Activated CD4-positive, alpha-beta memory T cell treated with anti-CD3 and anti-CD28 coated beads, Interleukin-2, amount 10 ng/mL, durations not matched to agents 7 days and 5 days (primary cell): ENCODE measurements at regions not wholly inside any gene's neighbourhood (a gene's known extent, or its start where the extent isn't known, plus 50 kb on each side); places are given as distances from the start of the nearest gene placed in this dataset.

Experiments used
- CTCF ChIA-PET: fragments of 350-600 bp; sonication (Branson Sonifier 250); formaldehyde crosslinking; loops from one replicate; lab custom pipeline; 2021; ENCODE audit warnings: antibody characterized with exemption, inconsistent platforms; lab: Charles Lee
- POLR2A ChIA-PET: fragments of 350-600 bp; sonication (Branson Sonifier 250); formaldehyde crosslinking; loops from one replicate; lab custom pipeline; 2021; ENCODE audit warnings: antibody characterized with exemption; lab: Charles Lee
- DNase-seq: peaks from one replicate; pipeline ENCODE4 v3.0.0-alpha.2; 2020
- H3K27ac Mint-ChIP-seq: one replicate; pipeline ENCODE4 v1.8.0; 2021; ENCODE audit warnings: mild to moderate bottlenecking, mixed read lengths
- H3K27me3 Mint-ChIP-seq: one replicate; pipeline ENCODE4 v1.8.0; 2021; ENCODE audit warnings: mixed read lengths
- H3K36me3 Mint-ChIP-seq: one replicate; pipeline ENCODE4 v1.8.0; 2021; ENCODE audit warnings: low read depth, mixed read lengths
- H3K4me1 Mint-ChIP-seq: one replicate; pipeline ENCODE4 v1.8.0; 2021; ENCODE audit warnings: mixed read lengths
- H3K4me3 Mint-ChIP-seq: one replicate; pipeline ENCODE4 v1.8.0; 2021; ENCODE audit warnings: mild to moderate bottlenecking, mixed read lengths
- H3K9me3 Mint-ChIP-seq: one replicate; pipeline ENCODE4 v1.8.0; 2021; ENCODE audit warnings: mixed read lengths

- Mint-ChIP-seq H3K27ac (no peak overlapping the region), H3K36me3 (no peaks in the 10 kb centered on the region), H3K27me3 (no peaks in the 10 kb centered on the region), H3K4me1 (no peaks in the 10 kb centered on the region), H3K9me3 (peaks cover 6% of the 10 kb centered on the region), H3K4me3 (no peak overlapping the region)
- CTCF ChIA-PET = no interaction called here
- no peak for DNase-seq
- POLR2A ChIA-PET = no interaction called here
These were observed 908.7 kb upstream of the CDH9 start for GRCh38 chr5:27947088-27947487.

GRCh38 chr5:27944471-27944870 lies 906.1 kb upstream of the CDH9 start:
- Mint-ChIP-seq H3K9me3 (peaks cover 6% of the 10 kb centered on the region), H3K27ac (no peak overlapping the region), H3K4me1 (no peaks in the 10 kb centered on the region)

GRCh38 chr5:27938989-27939388 lies 900.6 kb upstream of the CDH9 start:
- H3K4me1 Mint-ChIP-seq = no peaks in the 10 kb centered on the region
- CTCF ChIA-PET = no interaction called here

More at GRCh38 chr5:27944471-27944870, 906.1 kb upstream of the CDH9 start:
- ChIA-PET CTCF (no interaction called here), POLR2A (no interaction called here)
- Mint-ChIP-seq H3K27me3 (no peaks in the 10 kb centered on the region), H3K4me3 (no peak overlapping the region), H3K36me3 (no peaks in the 10 kb centered on the region)
- no peak for DNase-seq

GRCh38 chr5:27928060-27928459 lies 889.7 kb upstream of the CDH9 start:
- POLR2A ChIA-PET = no interaction called here
- no peak overlapping the region for H3K4me3 Mint-ChIP-seq
- CTCF ChIA-PET = no interaction called here
- peaks cover 5% of the 10 kb centered on the region for H3K9me3 Mint-ChIP-seq
- no peaks in the 10 kb centered on the region for H3K27me3 Mint-ChIP-seq
- H3K27ac Mint-ChIP-seq = no peak overlapping the region
- H3K36me3 Mint-ChIP-seq = no peaks in the 10 kb centered on the region
- no peaks in the 10 kb centered on the region for H3K4me1 Mint-ChIP-seq
- DNase-seq = no peak

More at GRCh38 chr5:27938989-27939388, 900.6 kb upstream of the CDH9 start:
- DNase-seq = no peak
- Mint-ChIP-seq H3K27me3 (no peaks in the 10 kb centered on the region), H3K36me3 (no peaks in the 10 kb centered on the region), H3K27ac (no peak overlapping the region), H3K9me3 (peaks cover 8% of the 10 kb centered on the region), H3K4me3 (no peak overlapping the region)
- POLR2A ChIA-PET = no interaction called here

GRCh38 chr5:27911216-27911615 lies 872.8 kb upstream of the CDH9 start:
- POLR2A ChIA-PET = no interaction called here
- H3K27me3 Mint-ChIP-seq = no peaks in the 10 kb centered on the region
- CTCF ChIA-PET = no interaction called here
- H3K9me3 Mint-ChIP-seq = peaks cover 8% of the 10 kb centered on the region
- H3K36me3 Mint-ChIP-seq = no peaks in the 10 kb centered on the region
- H3K4me1 Mint-ChIP-seq = no peaks in the 10 kb centered on the region
- no peak overlapping the region for H3K4me3 Mint-ChIP-seq
- DNase-seq = no peak
- H3K27ac Mint-ChIP-seq = no peak overlapping the region

GRCh38 chr5:27908341-27908740 lies 870.0 kb upstream of the CDH9 start:
- Mint-ChIP-seq H3K36me3 (no peaks in the 10 kb centered on the region), H3K4me3 (no peak overlapping the region), H3K4me1 (no peaks in the 10 kb centered on the region), H3K27me3 (no peaks in the 10 kb centered on the region), H3K9me3 (peaks cover 8% of the 10 kb centered on the region), H3K27ac (no peak overlapping the region)
- no peak for DNase-seq
- ChIA-PET POLR2A (no interaction called here), CTCF (no interaction called here)

- H3K4me3 Mint-ChIP-seq = no peak overlapping the region
- POLR2A ChIA-PET = no interaction called here
- H3K4me1 Mint-ChIP-seq = no peaks in the 10 kb centered on the region
- CTCF ChIA-PET = no interaction called here
- DNase-seq = no peak
- no peak overlapping the region for H3K27ac Mint-ChIP-seq
- H3K27me3 Mint-ChIP-seq = no peaks in the 10 kb centered on the region
- H3K36me3 Mint-ChIP-seq = no peaks in the 10 kb centered on the region
- H3K9me3 Mint-ChIP-seq = peaks cover 11% of the 10 kb centered on the region
These were observed 868.7 kb upstream of the CDH9 start for GRCh38 chr5:27906931-27907601.

- no peaks in the 10 kb centered on the region for H3K4me1 Mint-ChIP-seq
- H3K27me3 Mint-ChIP-seq = no peaks in the 10 kb centered on the region
- H3K27ac Mint-ChIP-seq = no peak overlapping the region
- ChIA-PET POLR2A (no interaction called here), CTCF (no interaction called here)
- H3K36me3 Mint-ChIP-seq = no peaks in the 10 kb centered on the region
- H3K9me3 Mint-ChIP-seq = peaks cover 14% of the 10 kb centered on the region
- DNase-seq = no peak
- no peak overlapping the region for H3K4me3 Mint-ChIP-seq
These were observed 868.1 kb upstream of the CDH9 start for GRCh38 chr5:27906481-27906880.

- POLR2A ChIA-PET = no interaction called here
- no peaks in the 10 kb centered on the region for H3K27me3 Mint-ChIP-seq
- no peak for DNase-seq
- H3K4me1 Mint-ChIP-seq = no peaks in the 10 kb centered on the region
- CTCF ChIA-PET = no interaction called here
- H3K36me3 Mint-ChIP-seq = no peaks in the 10 kb centered on the region
- H3K4me3 Mint-ChIP-seq = no peak overlapping the region
- H3K27ac Mint-ChIP-seq = no peak overlapping the region
- peaks cover 17% of the 10 kb centered on the region for H3K9me3 Mint-ChIP-seq
These were observed 862.4 kb upstream of the CDH9 start for GRCh38 chr5:27900761-27901160.

GRCh38 chr5:27876071-27876470 lies 837.7 kb upstream of the CDH9 start:
- Mint-ChIP-seq H3K4me1 (no peaks in the 10 kb centered on the region), H3K4me3 (no peak overlapping the region), H3K36me3 (no peaks in the 10 kb centered on the region), H3K27ac (no peak overlapping the region), H3K27me3 (no peaks in the 10 kb centered on the region), H3K9me3 (peaks cover 9% of the 10 kb centered on the region)
- no peak for DNase-seq
- CTCF ChIA-PET = no interaction called here
- POLR2A ChIA-PET = no interaction called here

GRCh38 chr5:27875148-27875547 lies 836.8 kb upstream of the CDH9 start:
- no peak for DNase-seq
- H3K27me3 Mint-ChIP-seq = no peaks in the 10 kb centered on the region

GRCh38 chr5:27868292-27868691 lies 829.9 kb upstream of the CDH9 start:
- no peaks in the 10 kb centered on the region for H3K4me1 Mint-ChIP-seq
- POLR2A ChIA-PET = no interaction called here
- no peaks in the 10 kb centered on the region for H3K27me3 Mint-ChIP-seq
- H3K9me3 Mint-ChIP-seq = peaks cover 14% of the 10 kb centered on the region
- no peak overlapping the region for H3K4me3 Mint-ChIP-seq
- no peak overlapping the region for H3K27ac Mint-ChIP-seq
- CTCF ChIA-PET = no interaction called here
- DNase-seq = no peak
- no peaks in the 10 kb centered on the region for H3K36me3 Mint-ChIP-seq

More at GRCh38 chr5:27875148-27875547, 836.8 kb upstream of the CDH9 start:
- no peak overlapping the region for H3K4me3 Mint-ChIP-seq
- H3K4me1 Mint-ChIP-seq = no peaks in the 10 kb centered on the region
- CTCF ChIA-PET = no interaction called here
- H3K36me3 Mint-ChIP-seq = no peaks in the 10 kb centered on the region
- POLR2A ChIA-PET = no interaction called here
- peaks cover 10% of the 10 kb centered on the region for H3K9me3 Mint-ChIP-seq
- no peak overlapping the region for H3K27ac Mint-ChIP-seq

- H3K27me3 Mint-ChIP-seq = no peaks in the 10 kb centered on the region
- no peaks in the 10 kb centered on the region for H3K36me3 Mint-ChIP-seq
- ChIA-PET CTCF (no interaction called here), POLR2A (no interaction called here)
- no peaks in the 10 kb centered on the region for H3K4me1 Mint-ChIP-seq
- no peak overlapping the region for H3K4me3 Mint-ChIP-seq
- no peak for DNase-seq
- H3K27ac Mint-ChIP-seq = no peak overlapping the region
- H3K9me3 Mint-ChIP-seq = peaks cover 7% of the 10 kb centered on the region
These were observed 817.1 kb upstream of the CDH9 start for GRCh38 chr5:27855491-27855890.

- ChIA-PET POLR2A (no interaction called here), CTCF (no interaction called here)
- H3K36me3 Mint-ChIP-seq = no peaks in the 10 kb centered on the region
- H3K4me1 Mint-ChIP-seq = no peaks in the 10 kb centered on the region
- H3K27ac Mint-ChIP-seq = no peak overlapping the region
- no peaks in the 10 kb centered on the region for H3K27me3 Mint-ChIP-seq
- no peak overlapping the region for H3K4me3 Mint-ChIP-seq
- H3K9me3 Mint-ChIP-seq = peaks cover 5% of the 10 kb centered on the region
- no peak for DNase-seq
These were observed 816.0 kb upstream of the CDH9 start for GRCh38 chr5:27854243-27854852.
